H1 (cell line): ENCODE measurements at regions not wholly inside any gene's neighbourhood (a gene's known extent, or its start where the extent isn't known, plus 50 kb on each side); places are given as distances from the start of the nearest gene placed in this dataset.

Source experiments
- CTCF ChIA-PET: fragments of 300-600 bp; sonication (Branson Sonifier 250); formaldehyde crosslinking; loops from one replicate; lab custom pipeline; 2021; ENCODE audit not compliant: partially characterized antibody; lab: Charles Lee
- POLR2A ChIA-PET: fragments of 300-600 bp; sonication (Branson Sonifier 250); formaldehyde crosslinking; loops from one replicate; lab custom pipeline; 2021; ENCODE audit warnings: inconsistent platforms; ENCODE audit not compliant: partially characterized antibody; lab: Charles Lee
- DNase-seq, 2 experiments: peaks; one replicate each; pipeline versions ENCODE4 v3.0.0 to v3.0.0-alpha.2; 2010 to 2022; ENCODE audit warnings: low spot score in 2 of 2, low read depth in 1 of 2, mixed read lengths in 1 of 2
- FAIRE-seq: peaks from 2 replicates; lab custom pipeline; 2011; peaks lifted over from hg19 to GRCh38; lab: Jason Lieb, UNC
- H2AFZ ChIP-seq: 2 replicates; pipeline ENCODE4 v1.8.1; 2012; ENCODE audit warnings: low read length, inconsistent platforms
- H2AK5ac ChIP-seq: 2 replicates; pipeline ENCODE4 v1.6.1; 2013; ENCODE audit warnings: low read depth, low read length
- H2BK120ac ChIP-seq: replicated peaks from 2 replicates; pipeline ENCODE3; 2013; ENCODE audit warnings: low read depth, low read length, inconsistent platforms
- H2BK12ac ChIP-seq: 2 replicates; pipeline ENCODE4 v1.6.1; 2013; ENCODE audit warnings: low read depth, low read length
- H2BK15ac ChIP-seq: 2 replicates; pipeline ENCODE4 v1.6.1; 2013; ENCODE audit warnings: low read length
- H2BK20ac ChIP-seq: 2 replicates; pipeline ENCODE4 v1.6.1; 2013; ENCODE audit warnings: low read length
- H2BK5ac ChIP-seq: 2 replicates; pipeline ENCODE4 v1.6.1; 2013; ENCODE audit warnings: low read depth, low read length
- H3K14ac ChIP-seq: 2 replicates; pipeline ENCODE4 v1.6.1; 2013; ENCODE audit warnings: inconsistent platforms; ENCODE audit not compliant: insufficient read length
- H3K18ac ChIP-seq: 2 replicates; pipeline ENCODE4 v1.6.1; 2013; ENCODE audit warnings: low read length; ENCODE audit errors: extremely low read depth
- H3K23ac ChIP-seq: 2 replicates; pipeline ENCODE4 v1.6.1; 2013; ENCODE audit warnings: inconsistent platforms; ENCODE audit not compliant: insufficient read length
- H3K23me2 ChIP-seq: 2 replicates; pipeline ENCODE4 v1.6.1; 2013; ENCODE audit warnings: low read depth, low read length
- H3K27ac ChIP-seq: 2 replicates; pipeline ENCODE4 v1.6.1; 2011; ENCODE audit warnings: low read depth, low read length, inconsistent platforms
- H3K27me3 ChIP-seq, 4 experiments: replicated peaks in 1 of 4; 1 replicate in 1 of 4; 2 replicates in 3 of 4; pipeline versions ENCODE4 v1.6.1 to v1.8.1; 2011 to 2013; ENCODE audit warnings: low read length in 3 of 4, mild to moderate bottlenecking in 3 of 4, inconsistent platforms in 2 of 4, mixed read lengths in 2 of 4, moderate library complexity in 1 of 4; ENCODE audit not compliant: control insufficient read depth in 3 of 4, insufficient read depth in 3 of 4; ENCODE audit errors: extremely low read depth in 1 of 4
- H3K36me3 ChIP-seq, 4 experiments: 2 replicates each; pipeline versions ENCODE4 v1.6.1 to v1.8.1; 2011 to 2013; ENCODE audit warnings: mild to moderate bottlenecking in 4 of 4, low read length in 3 of 4, moderate library complexity in 2 of 4, control low read depth in 1 of 4, inconsistent platforms in 1 of 4; ENCODE audit not compliant: insufficient read depth in 4 of 4, control insufficient read depth in 2 of 4
- H3K4ac ChIP-seq: replicated peaks from 2 replicates; pipeline ENCODE3; 2013; ENCODE audit warnings: low read length, low read depth, mixed read lengths, inconsistent platforms; ENCODE audit not compliant: insufficient read length
- H3K4me1 ChIP-seq, 4 experiments: replicated peaks in 1 of 4; 1 replicate in 1 of 4; 2 replicates in 3 of 4; pipeline versions ENCODE4 v1.6.1 to v1.8.1; 2011 to 2013; ENCODE audit warnings: low read length in 3 of 4, inconsistent platforms in 2 of 4, mixed read lengths in 1 of 4; ENCODE audit not compliant: insufficient read depth in 4 of 4, control insufficient read depth in 3 of 4
- H3K4me2 ChIP-seq, 2 experiments: 2 replicates each; pipeline versions ENCODE4 v1.6.1 to v1.8.1; 2011 to 2013; ENCODE audit warnings: low read depth in 2 of 2, low read length in 2 of 2, control low read depth in 1 of 2, inconsistent platforms in 1 of 2, mild to moderate bottlenecking in 1 of 2; ENCODE audit not compliant: insufficient read depth in 1 of 2
- H3K4me3 ChIP-seq, 4 experiments: fragments of 200-600, 300-600 bp in 1 of 4; sonication (generic), shearing (Covaris generic), sonication (Bioruptor Twin) in 1 of 4; 2 replicates each; pipeline versions ENCODE4 v1.5.1 to v1.8.1; 2011 to 2016; ENCODE audit warnings: low read length in 4 of 4, low read depth in 3 of 4, control low read depth in 2 of 4, inconsistent platforms in 2 of 4, mild to moderate bottlenecking in 2 of 4, mixed read lengths in 1 of 4, moderate library complexity in 1 of 4; ENCODE audit not compliant: insufficient read depth in 2 of 4; ENCODE audit errors: extremely low read depth in 1 of 4
- H3K56ac ChIP-seq: replicated peaks from 2 replicates; pipeline ENCODE3; 2013; ENCODE audit warnings: low read depth, mild to moderate bottlenecking, mixed read lengths, low read length, inconsistent platforms; ENCODE audit not compliant: insufficient read length
- H3K79me1 ChIP-seq: 2 replicates; pipeline ENCODE4 v1.6.1; 2013; ENCODE audit warnings: low read depth, low read length, control low read depth
- H3K79me2 ChIP-seq, 2 experiments: 2 replicates each; pipeline versions ENCODE4 v1.6.1 to v1.8.1; 2012 to 2013; ENCODE audit warnings: low read length in 2 of 2, mild to moderate bottlenecking in 2 of 2, inconsistent platforms in 1 of 2; ENCODE audit not compliant: insufficient read depth in 2 of 2, control insufficient read depth in 1 of 2
- H3K9ac ChIP-seq, 4 experiments: replicated peaks in 1 of 4; 1 replicate in 1 of 4; 2 replicates in 3 of 4; pipeline versions ENCODE4 v1.6.1 to v1.8.1; 2011 to 2013; ENCODE audit warnings: low read depth in 3 of 4, low read length in 3 of 4, control low read depth in 2 of 4, mild to moderate bottlenecking in 2 of 4, moderate library complexity in 2 of 4, inconsistent platforms in 1 of 4; ENCODE audit errors: extremely low read depth in 1 of 4
- H3K9me3 ChIP-seq, 2 experiments: 2 replicates each; pipeline versions ENCODE4 v1.6.1 to v1.8.1; 2012 to 2013; ENCODE audit warnings: mild to moderate bottlenecking in 2 of 2, moderate library complexity in 2 of 2, control low read depth in 1 of 2, inconsistent platforms in 1 of 2, low read depth in 1 of 2, low read length in 1 of 2, mixed read lengths in 1 of 2; ENCODE audit not compliant: insufficient read depth in 2 of 2
- H4K20me1 ChIP-seq, 2 experiments: replicated peaks in 1 of 2; 2 replicates each; pipeline versions ENCODE3 to v1.8.1; 2011 to 2013; ENCODE audit warnings: inconsistent platforms in 2 of 2, low read length in 2 of 2, mild to moderate bottlenecking in 1 of 2; ENCODE audit not compliant: insufficient read depth in 2 of 2, control insufficient read depth in 1 of 2
- H4K5ac ChIP-seq: 2 replicates; pipeline ENCODE4 v1.6.1; 2013; ENCODE audit warnings: low read length, low read depth, mixed read lengths, inconsistent platforms; ENCODE audit not compliant: insufficient read length
- H4K8ac ChIP-seq: 2 replicates; pipeline ENCODE4 v1.8.0; 2013; ENCODE audit warnings: mild to moderate bottlenecking, moderate library complexity, low read length, inconsistent platforms; ENCODE audit not compliant: insufficient read depth; ENCODE audit errors: extremely low read depth
- H4K91ac ChIP-seq: replicated peaks from 2 replicates; pipeline ENCODE3; 2013; ENCODE audit warnings: low read length, mixed read lengths, inconsistent platforms; ENCODE audit not compliant: insufficient read length
- CHD1 ChIP-seq: IDR thresholded peaks from 2 replicates; pipeline ENCODE4 v1.6.1; 2012; ENCODE audit warnings: low read depth, low read length, improper control_type of control experiment
- GABPA ChIP-seq: IDR thresholded peaks from 2 replicates; pipeline ENCODE4 v1.6.1; 2011; ENCODE audit warnings: mild to moderate bottlenecking, low read length, moderate library complexity, borderline replicate concordance; ENCODE audit not compliant: insufficient read depth
- HDAC6 ChIP-seq: IDR thresholded peaks from one replicate; pipeline ENCODE4 v1.7.1; 2012; ENCODE audit warnings: low read depth, mild to moderate bottlenecking, inconsistent platforms, low read length, moderate library complexity
- PHF8 ChIP-seq: fragments of 200-600 bp; sonication (generic); conservative IDR thresholded peaks from 2 replicates; pipeline ENCODE4 v1.7.1; 2012; ENCODE audit warnings: low read depth, mild to moderate bottlenecking, inconsistent platforms, low read length, moderate library complexity
- POLR2A ChIP-seq, 2 experiments: IDR thresholded peaks; 1 replicate in 1 of 2; 2 replicates in 1 of 2; pipeline ENCODE4 v1.6.1; 2011; ENCODE audit warnings: low read depth in 2 of 2, low read length in 2 of 2, mild to moderate bottlenecking in 2 of 2; ENCODE audit errors: control extremely low read depth in 1 of 2
- SIX5 ChIP-seq: IDR thresholded peaks from 2 replicates; pipeline ENCODE4 v1.6.1; 2011; ENCODE audit warnings: mild to moderate bottlenecking, low read depth, low read length
- TBP ChIP-seq: IDR thresholded peaks from 2 replicates; pipeline ENCODE4 v1.6.1; 2011; ENCODE audit warnings: low read depth, low read length, improper control_type of control experiment
- WGBS, 2 experiments: shearing (Covaris generic) in 1 of 2; methylation state at CpG; one replicate each; pipeline versions ENCODE4 v1.1.6 to v1.1.7; 2013 to 2015; ENCODE audit warnings: low lambda C conversion rate in 2 of 2, mixed read lengths in 2 of 2, inconsistent platforms in 1 of 2, low coverage in 1 of 2, missing lambda C conversion rate in 1 of 2; ENCODE audit not compliant: insufficient replicate concordance in 2 of 2, insufficient coverage in 1 of 2, insufficient read length in 1 of 2; ENCODE audit errors: extremely low coverage in 1 of 2, missing lambda C conversion rate in 1 of 2; 5-methylcytosine and 5-hydroxymethylcytosine counted together

GRCh38 chr7:142593106-142593505 is 156.2 kb upstream of the PRSS1 start:
- no peak overlapping the region for H4K91ac ChIP-seq

More at GRCh38 chr7:142593106-142593505, 156.2 kb upstream of the PRSS1 start:
- no peak overlapping the region for H2BK120ac ChIP-seq
- H2BK5ac ChIP-seq = no peak overlapping the region
- ChIA-PET CTCF (interaction anchor here (0.7 to 1.4 kb wide), 5 partner anchors 10 to 273 kb away, joined by 3 to 5 read pairs (median 4); no protein-coding TSS in a partner anchor), POLR2A (no interaction called here)
- no peaks in the 10 kb centered on the region for H3K4me1 ChIP-seq
- H4K20me1 ChIP-seq = no peaks in the 10 kb centered on the region
- TF ChIP-seq PHF8 = no peak
- no peak for TF ChIP-seq HDAC6
- TF ChIP-seq SIX5 = no peak
- no peak for TF ChIP-seq CHD1
- TF ChIP-seq POLR2A (IDR thresholded peaks at IDR 0.05; ENCODE audit: control extremely low read depth in 1 of 2, low read depth in 2 of 2, low read length in 2 of 2) = no peak
- TF ChIP-seq TBP = no peak
- TF ChIP-seq GABPA = no peak
- H3K9me3 ChIP-seq = no peaks in the 10 kb centered on the region
- no peak overlapping the region for H3K4me3 ChIP-seq
- H3K79me1 ChIP-seq = no peaks in the 10 kb centered on the region
- no peak overlapping the region for H4K5ac ChIP-seq
- no peaks in the 10 kb centered on the region for H3K23me2 ChIP-seq
- H4K8ac ChIP-seq = no peak overlapping the region
- WGBS, 2 experiments = 96% methylated on average over 4 of the region's 4 CpGs; no CpG with 5 or more reads in 1 of the 2 experiments
- H3K4me2 ChIP-seq = no peak overlapping the region
- H2AK5ac ChIP-seq = no peak overlapping the region
- no peaks in the 10 kb centered on the region for H3K27me3 ChIP-seq
- no peaks in the 10 kb centered on the region for H3K36me3 ChIP-seq
- H2AFZ ChIP-seq = no peak overlapping the region
- no peak overlapping the region for H3K23ac ChIP-seq
- H3K79me2 ChIP-seq = no peaks in the 10 kb centered on the region
- H3K18ac ChIP-seq = no peak overlapping the region
- H3K4ac ChIP-seq = no peak overlapping the region
- no peak overlapping the region for H3K9ac ChIP-seq
- H3K14ac ChIP-seq = no peak overlapping the region
- no peak for DNase-seq
- no peak overlapping the region for H2BK15ac ChIP-seq
- H2BK20ac ChIP-seq = no peak overlapping the region
- H2BK12ac ChIP-seq = no peak overlapping the region
- no peak overlapping the region for H3K27ac ChIP-seq
- no peak overlapping the region for H3K56ac ChIP-seq
- no peak for FAIRE-seq
